Kidney epithelial cell (primary cell): ENCODE measurements at regions not wholly inside any gene's neighbourhood (a gene's known extent, or its start where the extent isn't known, plus 50 kb on each side); places are given as distances from the start of the nearest gene placed in this dataset.

Experiments
- DNase-seq: peaks from one replicate; pipeline ENCODE4 v3.0.0-alpha.2; 2010; ENCODE audit warnings: low read depth
- H3K27me3 ChIP-seq: 2 replicates; pipeline ENCODE4 v1.6.0; 2011; ENCODE audit warnings: low read length; ENCODE audit not compliant: control insufficient read depth, insufficient read depth
- H3K36me3 ChIP-seq: 2 replicates; pipeline ENCODE4 v1.5.1; 2011; ENCODE audit warnings: low read length; ENCODE audit not compliant: control insufficient read depth, insufficient read depth
- H3K4me3 ChIP-seq: 2 replicates; pipeline ENCODE4 v1.5.1; 2011; ENCODE audit warnings: low read depth, mild to moderate bottlenecking, control low read depth, low read length
- TF ChIP-seq, protein P1 (sequence below): IDR thresholded peaks from 2 replicates; pipeline ENCODE4 v1.5.1; 2011; ENCODE audit warnings: mild to moderate bottlenecking, moderate library complexity, low read length, control low read depth, inconsistent platforms; ENCODE audit not compliant: insufficient read depth, poor library complexity, severe bottlenecking

DNA sequence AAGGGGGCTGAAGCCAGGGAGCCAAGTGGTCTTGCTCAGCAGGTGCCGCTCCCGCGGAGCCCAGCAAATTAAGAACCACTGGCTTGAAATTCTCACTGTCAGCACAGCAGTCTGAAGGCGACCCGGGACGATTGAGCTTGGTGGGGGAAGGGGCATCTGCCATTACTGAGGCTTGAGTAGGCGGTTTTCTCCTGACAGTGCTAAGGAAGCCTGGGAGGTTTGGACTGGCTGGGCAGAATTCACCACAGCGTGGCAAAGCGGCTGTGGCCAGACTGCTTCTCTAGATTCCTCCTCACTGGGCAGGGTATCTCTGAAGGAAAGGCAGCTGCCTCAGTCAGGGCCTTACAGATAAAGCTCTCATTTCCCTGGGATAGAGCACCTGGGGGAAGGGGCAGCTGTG lies 57.0 kb upstream of the GPR149 start:
- DNase-seq = no peak
- Histone ChIP-seq H3K27me3 (no peaks in the 10 kb centered on the region), H3K4me3 (no peak overlapping the region), H3K36me3 (no peaks in the 10 kb centered on the region)
- TF ChIP-seq, protein P1, sequence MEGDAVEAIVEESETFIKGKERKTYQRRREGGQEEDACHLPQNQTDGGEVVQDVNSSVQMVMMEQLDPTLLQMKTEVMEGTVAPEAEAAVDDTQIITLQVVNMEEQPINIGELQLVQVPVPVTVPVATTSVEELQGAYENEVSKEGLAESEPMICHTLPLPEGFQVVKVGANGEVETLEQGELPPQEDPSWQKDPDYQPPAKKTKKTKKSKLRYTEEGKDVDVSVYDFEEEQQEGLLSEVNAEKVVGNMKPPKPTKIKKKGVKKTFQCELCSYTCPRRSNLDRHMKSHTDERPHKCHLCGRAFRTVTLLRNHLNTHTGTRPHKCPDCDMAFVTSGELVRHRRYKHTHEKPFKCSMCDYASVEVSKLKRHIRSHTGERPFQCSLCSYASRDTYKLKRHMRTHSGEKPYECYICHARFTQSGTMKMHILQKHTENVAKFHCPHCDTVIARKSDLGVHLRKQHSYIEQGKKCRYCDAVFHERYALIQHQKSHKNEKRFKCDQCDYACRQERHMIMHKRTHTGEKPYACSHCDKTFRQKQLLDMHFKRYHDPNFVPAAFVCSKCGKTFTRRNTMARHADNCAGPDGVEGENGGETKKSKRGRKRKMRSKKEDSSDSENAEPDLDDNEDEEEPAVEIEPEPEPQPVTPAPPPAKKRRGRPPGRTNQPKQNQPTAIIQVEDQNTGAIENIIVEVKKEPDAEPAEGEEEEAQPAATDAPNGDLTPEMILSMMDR = no peak

DNA sequence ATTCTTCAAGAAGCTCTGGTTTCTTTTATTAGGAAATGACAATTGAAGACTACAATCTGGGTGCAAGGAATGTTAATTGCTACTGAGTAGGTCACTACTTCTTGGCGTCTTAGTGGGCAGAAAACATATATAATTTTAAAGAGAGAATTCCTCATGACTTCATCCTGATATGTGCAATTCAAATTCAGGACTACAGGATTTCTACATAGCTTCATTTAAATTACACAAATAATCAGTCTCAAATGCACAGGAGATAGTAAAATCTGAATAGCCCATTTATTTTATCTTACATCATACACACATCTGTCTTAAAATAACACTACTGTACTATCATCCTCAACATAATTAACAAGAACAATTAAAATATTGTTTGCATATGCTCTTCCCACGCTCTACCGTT lies 52.5 kb upstream of the GPR149 start:
- DNase-seq = no peak
- Histone ChIP-seq H3K36me3 (no peaks in the 10 kb centered on the region), H3K27me3 (no peaks in the 10 kb centered on the region), H3K4me3 (no peak overlapping the region)
- TF ChIP-seq, protein P1 = no peak

DNA sequence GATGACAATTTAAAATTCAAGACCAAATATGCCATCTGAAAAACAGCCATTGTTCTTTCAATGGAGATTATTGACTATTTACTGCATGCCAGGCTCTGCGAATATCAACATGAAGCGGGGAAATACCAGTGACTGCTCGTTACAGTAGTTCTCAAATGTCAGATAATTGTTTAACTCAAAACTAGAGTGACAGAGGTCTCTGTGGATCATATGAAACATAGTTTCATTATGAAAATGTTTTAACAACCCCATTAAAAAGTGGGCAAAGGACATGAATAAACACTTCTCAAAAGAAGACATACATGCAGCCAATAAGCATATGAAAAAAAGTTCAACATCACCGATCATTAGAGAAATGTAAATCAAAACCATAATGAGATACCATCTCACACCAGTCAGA lies 50.0 kb upstream of the GPR149 start:
- no peak overlapping the region for H3K4me3 ChIP-seq
- TF ChIP-seq, protein P1 = no peak
- no peaks in the 10 kb centered on the region for H3K27me3 ChIP-seq
- DNase-seq = no peak
- no peaks in the 10 kb centered on the region for H3K36me3 ChIP-seq
